AG20443 (cell line): ENCODE measurements at regions not wholly inside any gene's neighbourhood (a gene's known extent, or its start where the extent isn't known, plus 50 kb on each side); places are given as distances from the start of the nearest gene placed in this dataset.
"Not testable (repeated sequence)": the region's sequence is repeated elsewhere in the genome, so short reads cannot be mapped to it uniquely, and the experiment has no call there.

ENCODE experiments used
- DNase-seq: peaks from one replicate; pipeline ENCODE4 v3.0.0; 2012; ENCODE audit warnings: low spot score, mixed read lengths

GRCh38 chr3:5750874-5751640 lies 563.5 kb downstream of the EDEM1 start:
- no peak for DNase-seq

- DNase-seq: no peak
Measured at GRCh38 chr3:5754602-5755001, 567.1 kb downstream of the EDEM1 start.

DNA sequence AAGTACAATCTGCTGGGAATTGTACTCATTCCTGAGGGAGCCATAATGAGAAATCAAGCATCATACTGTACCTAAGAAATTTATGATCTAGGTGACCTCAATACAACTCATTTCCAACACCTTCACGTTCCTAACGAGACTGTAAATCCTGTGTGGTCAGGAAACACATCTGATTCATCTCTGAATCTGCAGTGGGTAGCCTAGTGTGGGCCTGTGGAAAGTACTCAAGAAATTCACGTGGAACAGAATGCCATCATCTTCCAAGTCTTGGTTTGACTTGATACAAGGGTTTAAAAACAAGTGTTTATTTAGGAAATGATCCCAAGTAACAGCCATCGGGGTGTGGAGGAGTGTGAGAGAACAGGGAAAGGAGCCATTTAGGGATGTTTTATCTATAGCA lies 568.9 kb downstream of the EDEM1 start:
- no peak for DNase-seq

DNA sequence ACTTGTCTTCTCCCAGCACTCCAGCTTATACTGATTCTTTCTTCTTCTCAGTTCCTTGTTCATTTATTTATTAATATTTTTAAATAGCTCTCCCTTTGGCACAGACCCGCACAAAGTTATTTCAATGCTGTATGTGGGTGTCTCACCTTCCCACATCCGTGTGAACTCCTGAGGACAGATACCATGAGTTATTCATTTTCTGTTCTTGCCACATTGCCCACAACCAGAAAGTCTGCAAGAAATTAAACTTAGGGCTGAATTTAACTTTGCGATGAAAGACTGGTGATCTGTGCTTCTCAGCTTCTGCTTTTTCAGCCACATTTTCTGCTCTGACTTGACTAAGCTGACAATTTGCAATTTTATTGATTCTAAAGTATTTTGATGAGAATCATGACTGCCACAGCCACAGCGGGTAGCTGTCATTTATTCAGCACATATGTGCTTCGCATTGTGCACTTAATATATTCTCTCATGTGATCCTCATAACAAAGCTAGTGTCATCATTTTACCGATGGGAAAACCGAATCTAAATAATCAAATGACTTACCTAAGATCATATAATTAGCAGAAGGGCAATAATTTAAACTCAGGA lies 569.8 kb downstream of the EDEM1 start:
- no peak for DNase-seq

- DNase-seq: no peak
Measured at GRCh38 chr3:5758699-5759098, 571.2 kb downstream of the EDEM1 start.

DNA sequence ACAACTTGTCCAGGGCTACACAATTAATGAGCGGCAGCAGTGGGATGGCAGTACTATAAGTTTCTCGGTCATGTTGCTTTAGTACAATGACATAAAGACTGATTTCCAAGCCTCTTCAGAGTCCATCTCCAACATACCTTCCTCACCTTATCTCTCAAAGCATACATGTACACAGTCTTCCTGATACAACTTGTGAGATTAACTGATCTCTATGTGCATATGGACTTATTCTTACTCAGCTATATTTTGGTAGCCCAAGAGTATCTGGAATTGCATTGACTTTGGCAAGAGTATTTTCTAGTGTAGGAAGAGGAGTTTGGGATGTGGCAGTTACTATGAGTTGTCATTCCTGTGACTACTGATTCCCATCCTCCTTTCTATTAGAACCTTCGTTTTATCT lies 575.0 kb downstream of the EDEM1 start:
- no peak for DNase-seq

- DNase-seq: no peak
Measured at GRCh38 chr3:5766848-5767247, 579.3 kb downstream of the EDEM1 start.

GRCh38 chr3:5767304-5767703 lies 579.8 kb downstream of the EDEM1 start:
- DNase-seq: no peak

GRCh38 chr3:5768281-5768945 lies 580.9 kb downstream of the EDEM1 start:
- no peak for DNase-seq

GRCh38 chr3:5769825-5770224 lies 582.3 kb downstream of the EDEM1 start:
- DNase-seq: no peak

GRCh38 chr3:5774337-5774736 lies 586.8 kb downstream of the EDEM1 start:
- DNase-seq: no peak

GRCh38 chr3:5775100-5775499 lies 587.6 kb downstream of the EDEM1 start:
- not testable (repeated sequence) for DNase-seq

DNA sequence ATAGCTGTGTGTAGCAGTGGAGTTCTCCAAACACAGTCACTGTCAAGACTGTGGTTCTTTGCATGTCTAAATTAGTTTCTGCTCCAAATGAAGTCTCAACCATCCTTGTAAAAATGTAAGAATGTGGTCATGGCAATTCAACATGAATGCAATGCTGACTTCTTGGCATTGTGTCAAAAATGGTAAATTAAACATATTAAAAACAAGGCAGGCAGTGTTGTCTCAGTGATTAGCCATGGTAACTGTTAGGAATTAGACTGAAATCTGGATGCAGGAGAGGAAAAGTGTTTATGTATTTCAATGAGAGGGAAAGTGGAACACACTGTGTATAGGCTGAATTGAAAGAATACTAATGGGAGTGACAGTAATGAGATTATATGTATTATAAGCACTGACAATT lies 597.2 kb downstream of the EDEM1 start:
- no peak for DNase-seq

GRCh38 chr3:5787861-5788488 lies 600.5 kb downstream of the EDEM1 start:
- no peak for DNase-seq

- no peak for DNase-seq
Measured at GRCh38 chr3:5788496-5788895, 601.0 kb downstream of the EDEM1 start.

- no peak for DNase-seq
Measured at GRCh38 chr3:5791558-5791957, 604.1 kb downstream of the EDEM1 start.

- DNase-seq: no peak
Measured at GRCh38 chr3:5796541-5796940, 609.0 kb downstream of the EDEM1 start.

- no peak for DNase-seq
Measured at GRCh38 chr3:5798809-5799208, 611.3 kb downstream of the EDEM1 start.

DNA sequence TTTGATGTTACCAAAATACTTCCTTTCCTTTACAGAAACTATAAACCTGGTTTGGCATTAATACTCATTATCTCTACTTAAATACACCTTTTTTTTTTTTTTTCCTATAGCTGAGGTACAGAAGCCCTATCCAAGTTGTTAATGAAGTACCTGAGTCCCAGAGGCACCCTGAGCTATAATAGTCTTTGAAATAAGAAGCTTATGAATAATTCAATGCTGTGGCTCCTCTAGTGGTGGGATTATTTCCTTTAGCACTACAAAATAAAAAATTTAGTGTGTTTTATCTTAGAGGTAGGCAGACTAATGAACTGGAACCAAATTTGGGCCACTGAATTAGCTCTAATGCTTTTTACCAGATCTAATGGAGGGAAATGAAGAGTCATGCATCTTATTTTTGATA lies 611.9 kb downstream of the EDEM1 start:
- no peak for DNase-seq

DNA sequence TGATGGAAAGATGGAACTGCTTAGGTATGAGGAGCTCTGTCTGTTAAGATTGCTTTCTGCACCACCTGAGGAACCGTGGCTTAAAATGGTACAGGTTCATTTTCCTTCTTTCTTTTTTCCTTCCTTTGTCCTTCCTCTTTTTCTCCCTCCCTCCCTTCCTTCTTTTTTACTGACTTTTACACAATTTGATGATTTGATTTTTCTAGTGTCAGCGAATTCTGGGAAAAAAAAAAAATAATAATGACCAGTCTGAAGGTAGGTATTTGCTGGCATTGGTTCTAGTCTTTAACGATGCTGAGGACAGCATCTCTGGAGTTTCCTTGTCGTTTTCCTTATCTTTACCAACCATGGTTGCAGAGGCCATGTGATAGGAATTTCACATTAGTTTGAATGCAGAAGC lies 613.5 kb downstream of the EDEM1 start:
- DNase-seq: no peak

GRCh38 chr3:5806192-5806591 lies 618.7 kb downstream of the EDEM1 start:
- no peak for DNase-seq

GRCh38 chr3:5809586-5810246 lies 622.2 kb downstream of the EDEM1 start:
- no peak for DNase-seq
